GM10266 (cell line): ENCODE measurements at regions not wholly inside any gene's neighbourhood (a gene's known extent, or its start where the extent isn't known, plus 50 kb on each side); places are given as distances from the start of the nearest gene placed in this dataset.

Source experiments
- DNase-seq: peaks from one replicate; pipeline ENCODE4 v3.0.0; 2012; ENCODE audit errors: extremely low spot score
- CTCF ChIP-seq: IDR thresholded peaks from 2 replicates; pipeline ENCODE4 v1.5.1; 2012; ENCODE audit warnings: mild to moderate bottlenecking, low read depth; ENCODE audit not compliant: control insufficient read depth, insufficient read depth; ENCODE audit errors: missing control alignments

GRCh38 chr6:94548201-94548600 is 1029.1 kb upstream of the MANEA start:
- DNase-seq, result no peak
- TF ChIP-seq CTCF, result no peak

GRCh38 chr6:94535798-94536197 is 1041.5 kb upstream of the MANEA start:
- no peak for DNase-seq
- no peak for TF ChIP-seq CTCF

GRCh38 chr6:94511502-94512088 is 1065.7 kb upstream of the MANEA start:
- no peak for TF ChIP-seq CTCF

GRCh38 chr6:94510877-94511276 is 1066.5 kb upstream of the MANEA start:
- no peak for DNase-seq
- TF ChIP-seq CTCF, result no peak

More at GRCh38 chr6:94511502-94512088, 1065.7 kb upstream of the MANEA start:
- DNase-seq, result no peak

GRCh38 chr6:94501516-94501915 is 1075.8 kb upstream of the MANEA start:
- no peak for DNase-seq
- TF ChIP-seq CTCF, result no peak

- TF ChIP-seq CTCF, result no peak
- no peak for DNase-seq
Measured at GRCh38 chr6:94498099-94498498, 1078.7 kb upstream of the EPHA7 start.

GRCh38 chr6:94494500-94494899 is 1075.1 kb upstream of the EPHA7 start:
- no peak for DNase-seq
- TF ChIP-seq CTCF, result no peak
